IMR-90 (cell line): ENCODE measurements at regions not wholly inside any gene's neighbourhood (a gene's known extent, or its start where the extent isn't known, plus 50 kb on each side); places are given as distances from the start of the nearest gene placed in this dataset.

Source experiments
- ATAC-seq: fragments of 200-7000 bp; cut with Tn5 transposase; 2 replicates; pipeline ENCODE4 v1.9.1; 2020; ENCODE audit warnings: low read depth, mild to moderate bottlenecking, moderate library complexity
- BruUV-seq: library from RNA; stranded (reverse); fragments of 400-500 nt; replicated peaks from 2 replicates; lab custom pipeline; 2021; lab: Mats Ljungman, UMichigan
- CTCF ChIA-PET: fragments of 300-600 bp; formaldehyde crosslinking; extraction: SDS; loops from one replicate; lab custom pipeline; 2021; ENCODE audit warnings: antibody characterized with exemption; lab: Yijun Ruan, JAX
- POLR2A ChIA-PET: fragments of 300-600 bp; sonication (Branson Sonifier 250); formaldehyde crosslinking; loops from one replicate; lab custom pipeline; 2022; ENCODE audit warnings: antibody characterized with exemption; ENCODE audit not compliant: unreplicated experiment; lab: Charles Lee
- DNase-seq: peaks from one replicate; pipeline ENCODE4 v3.0.0; 2013
- H2AFZ ChIP-seq: replicated peaks from 2 replicates; pipeline ENCODE3; 2013; ENCODE audit warnings: low read length, mild to moderate bottlenecking; ENCODE audit not compliant: poor library complexity
- H2AK5ac ChIP-seq: 2 replicates; pipeline ENCODE4 v1.6.1; 2013; ENCODE audit warnings: low read depth, low read length, inconsistent platforms
- H2AK9ac ChIP-seq: replicated peaks from 2 replicates; pipeline ENCODE3; 2013; ENCODE audit warnings: mild to moderate bottlenecking, low read depth, low read length, moderate library complexity; ENCODE audit not compliant: poor library complexity
- H2BK120ac ChIP-seq: 2 replicates; pipeline ENCODE4 v1.6.1; 2013; ENCODE audit warnings: low read depth, low read length, inconsistent platforms
- H2BK15ac ChIP-seq: 3 replicates; pipeline ENCODE4 v1.6.1; 2013; ENCODE audit warnings: low read depth, low read length, inconsistent platforms
- H2BK20ac ChIP-seq: 2 replicates; pipeline ENCODE4 v1.6.1; 2013; ENCODE audit warnings: low read depth, mild to moderate bottlenecking, inconsistent platforms, low read length, moderate library complexity
- H2BK5ac ChIP-seq: 2 replicates; pipeline ENCODE4 v1.6.1; 2013; ENCODE audit warnings: mild to moderate bottlenecking, low read depth, low read length, inconsistent platforms; ENCODE audit not compliant: poor library complexity, severe bottlenecking
- H3K14ac ChIP-seq: replicated peaks from 2 replicates; pipeline ENCODE4 v1.6.1; 2013; ENCODE audit warnings: low read depth, low read length, inconsistent platforms
- H3K18ac ChIP-seq: 2 replicates; pipeline ENCODE4 v1.6.1; 2013; ENCODE audit warnings: low read depth, low read length, control low read depth
- H3K23ac ChIP-seq: 2 replicates; pipeline ENCODE4 v1.6.1; 2013; ENCODE audit warnings: low read depth, low read length, inconsistent platforms
- H3K27ac ChIP-seq: 2 replicates; pipeline ENCODE4 v1.5.1; 2013; ENCODE audit warnings: mild to moderate bottlenecking, control low read depth, low read length; ENCODE audit not compliant: insufficient read depth
- H3K27me3 ChIP-seq: 2 replicates; pipeline ENCODE4 v1.6.1; 2013; ENCODE audit warnings: low read length; ENCODE audit not compliant: control insufficient read depth, insufficient read depth
- H3K36me3 ChIP-seq: 2 replicates; pipeline ENCODE4 v1.6.1; 2013; ENCODE audit warnings: low read length, mixed read lengths; ENCODE audit not compliant: control insufficient read depth, insufficient read depth
- H3K4ac ChIP-seq: 2 replicates; pipeline ENCODE4 v1.6.1; 2013; ENCODE audit warnings: low read depth, low read length, inconsistent platforms
- H3K4me1 ChIP-seq: 2 replicates; pipeline ENCODE4 v1.6.1; 2013; ENCODE audit warnings: low read length, mixed read lengths; ENCODE audit not compliant: control insufficient read depth, insufficient read depth
- H3K4me2 ChIP-seq: 2 replicates; pipeline ENCODE4 v1.6.1; 2013; ENCODE audit warnings: low read depth, mild to moderate bottlenecking, control low read depth, low read length, moderate library complexity
- H3K4me3 ChIP-seq: 2 replicates; pipeline ENCODE4 v1.5.1; 2013; ENCODE audit warnings: low read depth, mild to moderate bottlenecking, control low read depth, low read length, moderate library complexity; ENCODE audit not compliant: insufficient read depth
- H3K56ac ChIP-seq: 2 replicates; pipeline ENCODE4 v1.6.1; 2013; ENCODE audit warnings: low read length, inconsistent platforms; ENCODE audit not compliant: insufficient read depth; ENCODE audit errors: extremely low read depth
- H3K79me1 ChIP-seq, 2 experiments: 2 replicates each; pipeline ENCODE4 v1.6.1; 2013; ENCODE audit warnings: low read length in 2 of 2, inconsistent platforms in 1 of 2, low read depth in 1 of 2
- H3K9ac ChIP-seq: 2 replicates; pipeline ENCODE4 v1.6.1; 2013; ENCODE audit warnings: low read depth, low read length, control low read depth
- H3K9me1 ChIP-seq: 2 replicates; pipeline ENCODE4 v1.6.1; 2013; ENCODE audit warnings: low read length, inconsistent platforms; ENCODE audit not compliant: insufficient read depth
- H3K9me3 ChIP-seq: 2 replicates; pipeline ENCODE4 v1.6.1; 2013; ENCODE audit warnings: low read length; ENCODE audit not compliant: control insufficient read depth, insufficient read depth
- H4K20me1 ChIP-seq: 2 replicates; pipeline ENCODE4 v1.6.1; 2013; ENCODE audit warnings: low read length, inconsistent platforms; ENCODE audit not compliant: insufficient read depth
- H4K5ac ChIP-seq: 2 replicates; pipeline ENCODE4 v1.6.1; 2013; ENCODE audit warnings: mild to moderate bottlenecking, low read depth, low read length, control low read depth
- H4K8ac ChIP-seq, 2 experiments: 2 replicates each; pipeline ENCODE4 v1.6.1; 2013; ENCODE audit warnings: low read depth in 2 of 2, low read length in 2 of 2, control low read depth in 1 of 2, inconsistent platforms in 1 of 2
- H4K91ac ChIP-seq: 2 replicates; pipeline ENCODE4 v1.6.1; 2013; ENCODE audit warnings: low read depth, low read length, inconsistent platforms; ENCODE audit not compliant: insufficient read depth
- MAFK ChIP-seq: IDR thresholded peaks from 2 replicates; pipeline ENCODE4 v1.6.1; 2012; ENCODE audit warnings: low read depth, low read length, improper control_type of control experiment
- MXI1 ChIP-seq: IDR thresholded peaks from 2 replicates; pipeline ENCODE4 v1.6.1; 2012; ENCODE audit warnings: low read depth, mild to moderate bottlenecking, low read length, moderate library complexity, borderline replicate concordance
- POLR2A ChIP-seq: IDR thresholded peaks from 2 replicates; pipeline ENCODE4 v1.6.1; 2012; ENCODE audit warnings: mild to moderate bottlenecking, low read depth, low read length
- WGBS, 2 experiments: methylation state at CpG; one replicate each; pipeline versions ENCODE4 v1.1.5 to v1.1.7; 2013; ENCODE audit warnings: missing lambda C conversion rate in 2 of 2; ENCODE audit not compliant: insufficient read length in 1 of 2; ENCODE audit errors: extremely low coverage in 2 of 2; 5-methylcytosine and 5-hydroxymethylcytosine counted together
- dilution Hi-C: fragments of 300-500 bp; cut with HindIII; formaldehyde crosslinking; loops from one replicate; pipeline ENCODE4 v1.14.3; 2018; ENCODE audit warnings: low sequenced_read_pairs; ENCODE audit not compliant: unreplicated experiment
- in situ Hi-C: fragments of 300-500 bp; cut with MboI; formaldehyde crosslinking; loops from 3 replicates; pipeline ENCODE4 v1.14.3; 2019; ENCODE audit warnings: low sequenced_read_pairs, inconsistent platforms, mixed read lengths
- intact Hi-C: fragments of 100-400 bp; cut with micrococcal nuclease; formaldehyde crosslinking; loops from 2 replicates; pipeline ENCODE4 v1.10.0; 2022

DNA sequence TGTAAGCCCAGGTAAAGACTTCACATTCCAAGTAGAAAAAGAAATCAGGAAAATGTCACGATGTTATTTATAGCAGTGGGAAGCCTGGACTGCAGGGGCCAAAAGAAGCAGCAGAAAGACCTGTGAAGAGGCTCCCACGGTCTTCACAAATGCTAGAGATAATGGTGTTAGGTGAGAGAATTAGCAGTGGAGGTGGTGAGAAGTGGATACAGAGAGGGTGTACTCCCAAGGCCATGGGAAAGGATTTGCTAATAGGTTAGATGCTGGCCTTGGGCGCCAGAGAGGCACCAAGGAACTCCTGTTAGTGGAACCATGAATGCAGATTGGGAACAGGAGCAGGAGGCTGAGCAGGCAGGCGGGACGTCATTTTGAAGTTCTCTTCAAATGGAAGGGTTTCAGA, 386.1 kb downstream of the C12orf75 start:
- H3K4me3 ChIP-seq = no peak overlapping the region
- CTCF ChIA-PET = no interaction called here
- no peak overlapping the region for H2AK5ac ChIP-seq
- no peaks in the 10 kb centered on the region for H3K4me1 ChIP-seq
- H3K56ac ChIP-seq = no peak overlapping the region
- H2BK120ac ChIP-seq = no peak overlapping the region
- no peak overlapping the region for H4K8ac ChIP-seq
- WGBS, 2 experiments = 65% methylated on average over 4 of the region's 5 CpGs; no CpG with 5 or more reads in 1 of the 2 experiments
- H2BK15ac ChIP-seq = no peak overlapping the region
- no peak overlapping the region for H2AFZ ChIP-seq
- dilution Hi-C loops (no loop called here), in situ Hi-C loops (no loop called here), intact Hi-C loops (no loop called here)
- no peak overlapping the region for H3K9ac ChIP-seq
- no peak for ATAC-seq
- no peak overlapping the region for H3K27ac ChIP-seq
- H4K20me1 ChIP-seq = no peaks in the 10 kb centered on the region
- POLR2A ChIA-PET = no interaction called here
- no peak overlapping the region for H3K14ac ChIP-seq
- no peak for DNase-seq
- TF ChIP-seq MAFK = no peak
- TF ChIP-seq POLR2A = no peak
- no peak for TF ChIP-seq MXI1
- no peaks in the 10 kb centered on the region for H3K36me3 ChIP-seq
- H4K5ac ChIP-seq = no peak overlapping the region
- no peaks in the 10 kb centered on the region for H3K9me1 ChIP-seq
- peaks cover 12% of the 10 kb centered on the region for H3K27me3 ChIP-seq
- H3K18ac ChIP-seq = no peak overlapping the region
- BruUV-seq = no TSS peak
- H2BK5ac ChIP-seq = no peak overlapping the region
- H3K79me1 ChIP-seq = no peaks in the 10 kb centered on the region
- H3K23ac ChIP-seq = no peak overlapping the region
- H3K4me2 ChIP-seq = no peak overlapping the region
- H4K91ac ChIP-seq = no peak overlapping the region
- H3K9me3 ChIP-seq = no peaks in the 10 kb centered on the region
- no peak overlapping the region for H2BK20ac ChIP-seq
- no peak overlapping the region for H3K4ac ChIP-seq
- H2AK9ac ChIP-seq = no peak overlapping the region
